ENCODE measurements at regions not wholly inside any gene's neighbourhood (a gene's known extent, or its start where the extent isn't known, plus 50 kb on each side); places are given as distances from the start of the nearest gene placed in this dataset.

GRCh38 chr6:26300828-26301227 lies 64.2 kb upstream of the BTN3A2 start:
- TF ChIP-seq, protein P1, sequence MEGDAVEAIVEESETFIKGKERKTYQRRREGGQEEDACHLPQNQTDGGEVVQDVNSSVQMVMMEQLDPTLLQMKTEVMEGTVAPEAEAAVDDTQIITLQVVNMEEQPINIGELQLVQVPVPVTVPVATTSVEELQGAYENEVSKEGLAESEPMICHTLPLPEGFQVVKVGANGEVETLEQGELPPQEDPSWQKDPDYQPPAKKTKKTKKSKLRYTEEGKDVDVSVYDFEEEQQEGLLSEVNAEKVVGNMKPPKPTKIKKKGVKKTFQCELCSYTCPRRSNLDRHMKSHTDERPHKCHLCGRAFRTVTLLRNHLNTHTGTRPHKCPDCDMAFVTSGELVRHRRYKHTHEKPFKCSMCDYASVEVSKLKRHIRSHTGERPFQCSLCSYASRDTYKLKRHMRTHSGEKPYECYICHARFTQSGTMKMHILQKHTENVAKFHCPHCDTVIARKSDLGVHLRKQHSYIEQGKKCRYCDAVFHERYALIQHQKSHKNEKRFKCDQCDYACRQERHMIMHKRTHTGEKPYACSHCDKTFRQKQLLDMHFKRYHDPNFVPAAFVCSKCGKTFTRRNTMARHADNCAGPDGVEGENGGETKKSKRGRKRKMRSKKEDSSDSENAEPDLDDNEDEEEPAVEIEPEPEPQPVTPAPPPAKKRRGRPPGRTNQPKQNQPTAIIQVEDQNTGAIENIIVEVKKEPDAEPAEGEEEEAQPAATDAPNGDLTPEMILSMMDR (IDR thresholded peaks at IDR 0.05): no peak
- TF ChIP-seq POLR2A (IDR thresholded peaks at IDR 0.05): no peak
